T-cell (primary cell): ENCODE measurements at regions not wholly inside any gene's neighbourhood (a gene's known extent, or its start where the extent isn't known, plus 50 kb on each side); places are given as distances from the start of the nearest gene placed in this dataset.
A peak's percentile ranks its signal among the peaks of the same experiment; 100 is the strongest.

Experiments used
- ATAC-seq, 4 experiments: fragments of 200-7000 bp in 3 of 4; fragments of 150-1000 bp in 1 of 4; cut with Tn5 transposase; replicated peaks in 1 of 4; 1 replicate in 3 of 4; 2 replicates in 1 of 4; pipeline ENCODE4 v1.10.0; 2021; ENCODE audit warnings: moderate library complexity in 3 of 4, mild to moderate bottlenecking in 2 of 4, moderate number of reproducible peaks in 1 of 4
- CTCF ChIA-PET, 2 donors: fragments of 300-600 bp; sonication (Branson Sonifier 250); formaldehyde crosslinking; loops; one replicate each; lab custom pipeline; 2022; ENCODE audit warnings: antibody characterized with exemption in 2 of 2; lab: Charles Lee
- POLR2A ChIA-PET, 2 donors: fragments of 300-600 bp; sonication (Branson Sonifier 250); formaldehyde crosslinking; loops; one replicate each; lab custom pipeline; 2022; ENCODE audit warnings: antibody characterized with exemption in 2 of 2; lab: Charles Lee
- DNase-seq, 35 experiments: peaks; one replicate each; pipeline versions ENCODE4 v3.0.0 to v3.0.0-alpha.2; 2013 to 2023
- H3K27ac ChIP-seq: one replicate; pipeline ENCODE4 v1.5.1; 2013; ENCODE audit warnings: low read length
- H3K27me3 ChIP-seq, 2 experiments: replicated peaks in 1 of 2; 1 replicate in 1 of 2; 2 replicates in 1 of 2; pipeline versions ENCODE4 v1.6.1 to v1.7.0; 2013; ENCODE audit warnings: low read length in 1 of 2, mixed read lengths in 1 of 2; ENCODE audit not compliant: control insufficient read depth in 2 of 2, insufficient read depth in 2 of 2; ENCODE audit errors: extremely low read depth in 1 of 2
- H3K36me3 ChIP-seq, 2 donors: 1 replicate in 1 of 2; 2 replicates in 1 of 2; pipeline versions ENCODE4 v1.6.1 to v1.7.0; 2013; ENCODE audit warnings: low read length in 1 of 2; ENCODE audit not compliant: control insufficient read depth in 2 of 2, insufficient read depth in 1 of 2; ENCODE audit errors: extremely low read depth in 1 of 2
- H3K4me1 ChIP-seq, 2 experiments: 1 replicate in 1 of 2; 2 replicates in 1 of 2; pipeline versions ENCODE4 v1.6.1 to v1.7.0; 2013; ENCODE audit warnings: low read length in 2 of 2, mixed read lengths in 1 of 2; ENCODE audit not compliant: insufficient read depth in 2 of 2, control insufficient read depth in 1 of 2; ENCODE audit errors: extremely low read depth in 1 of 2
- H3K4me3 ChIP-seq, 2 donors: 1 replicate in 1 of 2; 2 replicates in 1 of 2; pipeline versions ENCODE4 v1.5.1 to v1.7.0; 2013; ENCODE audit warnings: mild to moderate bottlenecking in 2 of 2, low read length in 1 of 2, moderate library complexity in 1 of 2; ENCODE audit not compliant: control insufficient read depth in 1 of 2; ENCODE audit errors: extremely low read depth in 1 of 2
- H3K9me3 ChIP-seq: 2 replicates; pipeline ENCODE4 v1.7.0; 2013
- H3K27ac Mint-ChIP-seq, 2 donors: one replicate each; pipeline ENCODE4 v1.8.0; 2020 to 2021; ENCODE audit warnings: mild to moderate bottlenecking in 2 of 2, mixed read lengths in 2 of 2
- H3K27me3 Mint-ChIP-seq, 2 donors: one replicate each; pipeline ENCODE4 v1.8.0; 2021 to 2022; ENCODE audit warnings: mixed read lengths in 2 of 2
- H3K36me3 Mint-ChIP-seq: one replicate; pipeline ENCODE4 v1.8.0; 2021; ENCODE audit warnings: mixed read lengths
- H3K4me1 Mint-ChIP-seq, 3 donors: one replicate each; pipeline ENCODE4 v1.8.0; 2020 to 2022; ENCODE audit warnings: mixed read lengths in 3 of 3, mild to moderate bottlenecking in 1 of 3
- H3K4me3 Mint-ChIP-seq, 3 donors: one replicate each; pipeline ENCODE4 v1.8.0; 2020 to 2022; ENCODE audit warnings: mild to moderate bottlenecking in 3 of 3, mixed read lengths in 3 of 3, moderate library complexity in 3 of 3
- H3K9me3 Mint-ChIP-seq, 3 donors: one replicate each; pipeline ENCODE4 v1.8.0; 2020 to 2022; ENCODE audit warnings: mixed read lengths in 3 of 3
- WGBS: methylation state at CpG from one replicate; pipeline ENCODE4 v1.1.5; 2013; ENCODE audit warnings: missing lambda C conversion rate; ENCODE audit not compliant: insufficient coverage; 5-methylcytosine and 5-hydroxymethylcytosine counted together

DNA sequence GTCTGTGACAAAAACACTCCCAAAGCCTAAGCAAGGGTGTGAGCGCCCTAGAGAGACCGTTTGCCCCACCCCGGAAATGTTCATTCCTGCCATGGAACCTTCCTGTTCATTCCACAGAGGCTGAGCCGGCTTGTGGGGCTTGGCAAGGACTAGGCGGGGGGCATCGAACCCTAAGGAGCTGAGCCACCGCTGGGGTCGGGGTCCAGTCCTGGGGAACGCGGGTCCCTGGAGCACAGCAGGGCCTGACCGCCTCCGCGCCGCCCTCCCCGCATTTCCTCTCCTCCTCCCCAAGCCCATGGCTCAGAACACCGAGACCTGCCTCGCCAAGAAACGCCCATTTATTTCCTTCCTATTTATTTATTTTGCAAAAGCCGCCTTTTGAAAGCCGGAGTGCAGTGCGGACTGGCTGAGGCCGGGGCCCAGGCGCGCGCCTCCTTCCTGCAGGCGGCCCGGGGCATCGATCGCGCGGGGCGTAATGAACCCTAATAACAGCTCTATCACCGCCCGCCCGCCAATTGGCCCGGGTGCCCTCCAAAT lies 228.9 kb upstream of the IRX4 start:
- 86% methylated on average over 28 of the region's 36 CpGs for WGBS
- no peaks in the 10 kb centered on the region for H3K36me3 ChIP-seq
- no peaks in the 10 kb centered on the region for H3K36me3 Mint-ChIP-seq
- peaks cover 0 to 2% of the 10 kb centered on the region in 2 donors for H3K27me3 Mint-ChIP-seq
- ChIA-PET CTCF (no interaction called here), POLR2A (no interaction called here)
- H3K4me3 ChIP-seq, result no peak overlapping the region
- H3K4me1 ChIP-seq, result no peaks in the 10 kb centered on the region
- H3K4me3 Mint-ChIP-seq, result no peak overlapping the region
- no peak overlapping the region for H3K27ac Mint-ChIP-seq
- H3K9me3 ChIP-seq, result no peaks in the 10 kb centered on the region
- ATAC-seq, result no peak
- peaks cover 0 to 3% (median 2%) of the 10 kb centered on the region in 3 donors for H3K9me3 Mint-ChIP-seq
- no peaks in the 10 kb centered on the region for H3K4me1 Mint-ChIP-seq
- no peak overlapping the region for H3K27ac ChIP-seq
- DNase-seq, result no peak
- peaks cover 0 to 12% of the 10 kb centered on the region in 2 experiments for H3K27me3 ChIP-seq

DNA sequence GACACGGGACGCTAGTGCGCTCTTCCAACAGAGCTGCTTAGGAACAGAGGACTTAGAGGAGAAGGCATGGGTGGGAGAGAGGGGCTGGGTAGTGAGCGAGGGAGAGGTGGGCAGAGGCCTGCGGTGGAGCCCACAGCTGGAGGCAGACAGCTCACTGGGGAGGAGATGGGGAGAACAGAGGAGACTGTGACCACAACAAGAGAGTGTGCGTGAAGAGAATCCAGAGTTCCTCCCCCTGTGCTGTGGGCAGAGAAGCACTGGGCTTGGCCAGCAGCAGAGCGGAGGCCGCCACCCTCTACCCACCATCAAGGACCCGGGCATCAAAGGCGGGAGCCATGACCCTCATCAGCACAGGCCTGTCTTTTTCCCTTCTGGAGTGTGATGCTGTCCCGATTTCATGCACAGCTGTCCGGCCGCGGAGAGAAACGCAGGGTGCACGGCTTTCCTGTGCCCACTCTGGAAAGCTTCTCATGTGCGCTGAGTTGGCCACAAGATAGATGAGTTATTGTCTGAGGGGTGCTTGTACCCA lies 228.3 kb upstream of the IRX4 start:
- Mint-ChIP-seq H3K9me3 (peaks cover 1 to 9% (median 9%) of the 10 kb centered on the region in 3 donors), H3K4me3 (no peak overlapping the region), H3K36me3 (no peaks in the 10 kb centered on the region), H3K27ac (no peak overlapping the region), H3K4me1 (no peaks in the 10 kb centered on the region), H3K27me3 (peaks cover 0 to 2% of the 10 kb centered on the region in 2 donors)
- no peak overlapping the region for H3K27ac ChIP-seq
- no peak overlapping the region for H3K4me3 ChIP-seq
- H3K27me3 ChIP-seq, result peaks cover 0 to 12% of the 10 kb centered on the region in 2 experiments
- H3K4me1 ChIP-seq, result no peaks in the 10 kb centered on the region
- ChIA-PET POLR2A (no interaction called here), CTCF (no interaction called here)
- H3K9me3 ChIP-seq, result no peaks in the 10 kb centered on the region
- ATAC-seq, result no peak
- WGBS, result 88% methylated on average over 15 of the region's 17 CpGs
- no peak for DNase-seq
- H3K36me3 ChIP-seq, result no peaks in the 10 kb centered on the region

DNA sequence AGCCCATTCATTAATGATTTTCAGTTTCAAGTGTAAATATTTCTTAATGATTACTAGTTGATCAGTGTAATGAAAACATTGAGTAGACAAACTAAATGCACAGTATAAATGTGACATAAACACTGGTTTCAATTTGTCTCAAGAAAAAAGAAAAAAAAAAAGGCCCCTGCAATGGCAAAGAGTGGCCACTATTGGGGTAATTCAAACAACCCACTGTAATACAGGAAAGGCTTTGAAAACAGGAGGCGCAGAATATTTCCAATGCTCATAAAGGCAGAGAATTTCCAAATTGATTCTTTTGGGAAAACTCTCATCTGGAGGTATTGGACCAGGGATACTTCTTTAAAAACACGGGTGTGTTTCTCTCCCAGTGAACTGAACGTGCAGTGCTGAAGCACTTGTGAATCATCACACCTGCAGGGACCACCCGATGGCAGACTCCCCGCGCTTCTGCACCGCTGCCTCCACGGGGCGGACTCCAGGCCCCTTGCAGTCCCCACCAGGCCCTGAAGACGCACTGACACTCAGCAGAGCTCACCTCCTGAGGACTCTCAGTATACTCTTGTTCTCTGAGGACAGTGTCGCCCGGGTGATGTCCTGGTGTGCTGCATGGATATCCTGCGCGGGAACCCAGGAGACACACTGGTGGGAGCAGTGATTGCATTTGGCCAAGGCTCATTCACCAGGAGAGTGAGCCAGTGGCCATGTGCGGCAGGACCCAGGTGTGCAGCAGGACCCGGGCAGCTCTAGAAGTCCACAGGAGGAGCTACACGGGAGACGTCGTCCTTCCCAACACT lies 227.6 kb upstream of the IRX4 start:
- peaks cover 0 to 12% of the 10 kb centered on the region in 2 experiments for H3K27me3 ChIP-seq
- no peak overlapping the region for H3K27ac ChIP-seq
- DNase-seq (no peak), ATAC-seq (no peak)
- no peak overlapping the region for H3K27ac Mint-ChIP-seq
- H3K9me3 ChIP-seq, result no peaks in the 10 kb centered on the region
- H3K27me3 Mint-ChIP-seq, result no peaks in the 10 kb centered on the region
- no peaks in the 10 kb centered on the region for H3K4me1 Mint-ChIP-seq
- no peaks in the 10 kb centered on the region for H3K36me3 ChIP-seq
- WGBS, result 85% methylated on average over 18 of the region's 19 CpGs
- H3K4me3 ChIP-seq, result no peak overlapping the region
- POLR2A ChIA-PET, result no interaction called here
- CTCF ChIA-PET, result no interaction called here
- H3K36me3 Mint-ChIP-seq, result no peaks in the 10 kb centered on the region
- H3K9me3 Mint-ChIP-seq, result peaks cover 6 to 15% (median 13%) of the 10 kb centered on the region in 3 donors
- H3K4me3 Mint-ChIP-seq, result no peak overlapping the region
- H3K4me1 ChIP-seq, result no peaks in the 10 kb centered on the region

DNA sequence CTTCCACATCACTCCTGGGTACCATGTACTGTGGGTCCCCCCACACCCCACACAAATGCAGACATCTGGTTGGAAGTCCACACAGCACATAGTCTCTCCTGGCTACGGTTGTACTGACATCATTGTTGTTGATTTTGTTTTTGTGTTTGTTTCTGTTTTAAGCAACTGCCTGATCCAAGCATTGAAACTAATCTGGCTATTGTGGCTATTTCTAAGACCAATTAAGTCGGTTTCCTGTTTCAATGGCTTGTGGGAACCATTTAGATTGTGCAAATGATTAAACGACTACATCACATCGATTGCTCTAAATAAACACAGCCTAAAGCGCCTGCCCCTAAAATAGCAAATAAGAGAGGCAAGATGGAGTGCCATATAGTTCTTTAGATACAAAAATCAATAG lies 226.8 kb upstream of the IRX4 start:
- no peaks in the 10 kb centered on the region for H3K27me3 Mint-ChIP-seq
- peaks cover 6 to 15% (median 13%) of the 10 kb centered on the region in 3 donors for H3K9me3 Mint-ChIP-seq
- no peaks in the 10 kb centered on the region for H3K4me1 Mint-ChIP-seq
- H3K36me3 ChIP-seq, result no peaks in the 10 kb centered on the region
- H3K9me3 ChIP-seq, result no peaks in the 10 kb centered on the region
- no CpG with 5 or more reads among the region's 5 CpGs for WGBS
- no peaks in the 10 kb centered on the region for H3K4me1 ChIP-seq
- ATAC-seq (no peak), DNase-seq (no peak)
- no peaks in the 10 kb centered on the region for H3K36me3 Mint-ChIP-seq
- H3K4me3 ChIP-seq, result no peak overlapping the region
- no peak overlapping the region for H3K27ac Mint-ChIP-seq
- no peak overlapping the region for H3K4me3 Mint-ChIP-seq
- no peak overlapping the region for H3K27ac ChIP-seq
- ChIA-PET POLR2A (no interaction called here), CTCF (no interaction called here)
- peaks cover 0 to 12% of the 10 kb centered on the region in 2 experiments for H3K27me3 ChIP-seq

DNA sequence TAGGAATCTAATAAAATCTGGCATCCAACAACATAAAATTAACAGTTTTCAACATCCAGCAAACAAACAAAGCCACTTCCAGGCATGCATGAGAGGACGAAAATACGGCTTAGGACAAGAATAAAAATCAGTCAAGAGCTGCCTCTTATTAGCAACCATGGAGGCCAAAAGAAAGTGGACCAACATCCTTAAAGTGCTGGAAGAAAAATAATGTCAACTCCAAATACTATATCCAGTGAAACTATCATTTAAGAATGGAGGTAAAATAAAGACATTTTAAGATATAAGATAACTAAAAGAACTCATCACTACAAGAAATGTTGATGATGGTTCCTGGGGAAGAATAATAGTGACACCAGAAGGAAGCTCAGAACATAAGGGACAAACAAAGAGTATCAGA lies 224.0 kb upstream of the IRX4 start:
- no peak for ATAC-seq
- no peaks in the 10 kb centered on the region for H3K4me1 ChIP-seq
- no peak overlapping the region for H3K4me3 Mint-ChIP-seq
- H3K27me3 ChIP-seq, result peaks cover 0 to 8% of the 10 kb centered on the region in 2 experiments
- POLR2A ChIA-PET, result no interaction called here
- CTCF ChIA-PET, result no interaction called here
- H3K9me3 ChIP-seq, result no peaks in the 10 kb centered on the region
- no peaks in the 10 kb centered on the region for H3K27me3 Mint-ChIP-seq
- H3K4me1 Mint-ChIP-seq, result no peaks in the 10 kb centered on the region
- no peak for DNase-seq
- no peaks in the 10 kb centered on the region for H3K36me3 ChIP-seq
- WGBS, result no CpG with 5 or more reads among the region's 2 CpGs
- no peak overlapping the region for H3K4me3 ChIP-seq
- H3K27ac ChIP-seq, result no peak overlapping the region
- peaks cover 6 to 15% (median 13%) of the 10 kb centered on the region in 3 donors for H3K9me3 Mint-ChIP-seq
- no peak overlapping the region for H3K27ac Mint-ChIP-seq
- no peaks in the 10 kb centered on the region for H3K36me3 Mint-ChIP-seq

DNA sequence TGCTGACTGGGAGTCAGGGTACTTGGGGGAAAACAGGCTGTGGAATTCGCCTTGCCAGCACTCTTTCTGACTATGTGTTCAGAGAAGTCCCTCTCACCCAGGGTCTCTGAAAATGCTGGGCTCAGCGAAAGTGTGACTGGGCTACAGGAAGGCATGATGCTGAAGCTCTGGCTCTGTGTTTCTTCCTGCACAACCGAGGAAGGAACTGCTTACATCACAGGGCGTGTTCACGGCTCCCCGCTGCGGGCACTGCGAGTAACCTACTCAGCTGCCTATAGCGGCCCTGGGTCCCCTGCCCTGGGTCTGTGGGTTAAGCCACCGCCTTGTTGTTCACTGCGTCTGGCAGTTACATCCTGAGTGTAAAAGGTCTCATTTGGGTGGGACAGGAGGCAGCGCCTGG lies 222.4 kb upstream of the IRX4 start:
- H3K36me3 ChIP-seq, result no peaks in the 10 kb centered on the region
- ChIA-PET POLR2A (no interaction called here), CTCF (no interaction called here)
- WGBS, result 84% methylated on average over 11 of the region's 12 CpGs
- H3K9me3 Mint-ChIP-seq, result peaks cover 6 to 15% (median 13%) of the 10 kb centered on the region in 3 donors
- peaks cover 5 to 6% of the 10 kb centered on the region in 2 donors for H3K27me3 Mint-ChIP-seq
- no peaks in the 10 kb centered on the region for H3K4me1 ChIP-seq
- DNase-seq, result peak in 5 of 35 experiments; percentile 4 to 41 (median 7)
- no peak overlapping the region for H3K4me3 Mint-ChIP-seq
- no peaks in the 10 kb centered on the region for H3K36me3 Mint-ChIP-seq
- H3K9me3 ChIP-seq, result no peaks in the 10 kb centered on the region
- H3K4me3 ChIP-seq, result no peak overlapping the region
- no peak for ATAC-seq
- no peak overlapping the region for H3K27ac ChIP-seq
- H3K4me1 Mint-ChIP-seq, result no peaks in the 10 kb centered on the region
- H3K27ac Mint-ChIP-seq, result no peak overlapping the region
- peaks cover 0 to 3% of the 10 kb centered on the region in 2 experiments for H3K27me3 ChIP-seq
